Activated naive CD8-positive, alpha-beta T cell (primary cell): ENCODE measurements at regions not wholly inside any gene's neighbourhood (a gene's known extent, or its start where the extent isn't known, plus 50 kb on each side); places are given as distances from the start of the nearest gene placed in this dataset.

Source experiments
- H3K27ac Mint-ChIP-seq: one replicate; pipeline ENCODE4 v1.8.0; 2021; ENCODE audit warnings: mixed read lengths
- H3K27me3 Mint-ChIP-seq: one replicate; pipeline ENCODE4 v1.8.0; 2021; ENCODE audit warnings: mixed read lengths
- H3K36me3 Mint-ChIP-seq: one replicate; pipeline ENCODE4 v1.8.0; 2021; ENCODE audit warnings: mixed read lengths
- H3K4me1 Mint-ChIP-seq: one replicate; pipeline ENCODE4 v1.8.0; 2021; ENCODE audit warnings: low read depth, mixed read lengths
- H3K4me3 Mint-ChIP-seq: one replicate; pipeline ENCODE4 v1.8.0; 2021; ENCODE audit warnings: mild to moderate bottlenecking, mixed read lengths
- H3K9me3 Mint-ChIP-seq: one replicate; pipeline ENCODE4 v1.8.0; 2021; ENCODE audit warnings: low read depth, mixed read lengths

- Mint-ChIP-seq H3K4me3 (no peak overlapping the region), H3K27me3 (peaks cover 20% of the 10 kb centered on the region), H3K27ac (no peak overlapping the region), H3K9me3 (no peaks in the 10 kb centered on the region), H3K36me3 (no peaks in the 10 kb centered on the region), H3K4me1 (peaks cover 16% of the 10 kb centered on the region)
Observed at GRCh38 chr15:95303713-95304112, 1026.8 kb upstream of the NR2F2 start.

GRCh38 chr15:95304151-95304946 is 1026.2 kb upstream of the NR2F2 start:
- H3K36me3 Mint-ChIP-seq: no peaks in the 10 kb centered on the region
- no peaks in the 10 kb centered on the region for H3K9me3 Mint-ChIP-seq
- peaks cover 14% of the 10 kb centered on the region for H3K4me1 Mint-ChIP-seq
- no peak overlapping the region for H3K27ac Mint-ChIP-seq
- H3K27me3 Mint-ChIP-seq: peaks cover 20% of the 10 kb centered on the region
- no peak overlapping the region for H3K4me3 Mint-ChIP-seq

GRCh38 chr15:95304947-95305400 is 1025.5 kb upstream of the NR2F2 start:
- no peak overlapping the region for H3K27ac Mint-ChIP-seq
- no peaks in the 10 kb centered on the region for H3K36me3 Mint-ChIP-seq
- no peak overlapping the region for H3K4me3 Mint-ChIP-seq
- peaks cover 21% of the 10 kb centered on the region for H3K27me3 Mint-ChIP-seq
- H3K9me3 Mint-ChIP-seq: no peaks in the 10 kb centered on the region
- H3K4me1 Mint-ChIP-seq: peaks cover 14% of the 10 kb centered on the region

- Mint-ChIP-seq H3K27ac (no peak overlapping the region), H3K27me3 (peaks cover 18% of the 10 kb centered on the region), H3K4me1 (peaks cover 14% of the 10 kb centered on the region), H3K36me3 (no peaks in the 10 kb centered on the region), H3K9me3 (no peaks in the 10 kb centered on the region), H3K4me3 (no peak overlapping the region)
Observed at GRCh38 chr15:95307115-95307514, 1023.4 kb upstream of the NR2F2 start.

GRCh38 chr15:95319242-95319641 is 1011.3 kb upstream of the NR2F2 start:
- Mint-ChIP-seq H3K27me3 (peaks cover 19% of the 10 kb centered on the region), H3K36me3 (no peaks in the 10 kb centered on the region), H3K9me3 (no peaks in the 10 kb centered on the region), H3K4me3 (no peak overlapping the region), H3K4me1 (no peaks in the 10 kb centered on the region), H3K27ac (no peak overlapping the region)

- Mint-ChIP-seq H3K4me1 (peaks cover 2% of the 10 kb centered on the region), H3K27ac (no peak overlapping the region), H3K36me3 (no peaks in the 10 kb centered on the region), H3K27me3 (peaks cover 27% of the 10 kb centered on the region), H3K4me3 (no peak overlapping the region), H3K9me3 (no peaks in the 10 kb centered on the region)
Observed at GRCh38 chr15:95323796-95324195, 1006.7 kb upstream of the NR2F2 start.

- H3K36me3 Mint-ChIP-seq: no peaks in the 10 kb centered on the region
- H3K27me3 Mint-ChIP-seq: peaks cover 30% of the 10 kb centered on the region
- H3K9me3 Mint-ChIP-seq: no peaks in the 10 kb centered on the region
- H3K27ac Mint-ChIP-seq: no peak overlapping the region
- H3K4me3 Mint-ChIP-seq: no peak overlapping the region
- peaks cover 2% of the 10 kb centered on the region for H3K4me1 Mint-ChIP-seq
Observed at GRCh38 chr15:95324656-95325055, 1005.8 kb upstream of the NR2F2 start.

GRCh38 chr15:95325763-95326404 is 1004.6 kb upstream of the NR2F2 start:
- H3K4me1 Mint-ChIP-seq: peaks cover 2% of the 10 kb centered on the region
- H3K4me3 Mint-ChIP-seq: peak overlapping the region; percentile 24
- H3K27ac Mint-ChIP-seq: no peak overlapping the region
- no peaks in the 10 kb centered on the region for H3K36me3 Mint-ChIP-seq
- H3K9me3 Mint-ChIP-seq: no peaks in the 10 kb centered on the region
- peaks cover 27% of the 10 kb centered on the region for H3K27me3 Mint-ChIP-seq

GRCh38 chr15:95326431-95327182 is 1003.9 kb upstream of the NR2F2 start:
- peak overlapping the region; percentile 51 for H3K4me3 Mint-ChIP-seq
- peaks cover 2% of the 10 kb centered on the region for H3K4me1 Mint-ChIP-seq
- no peaks in the 10 kb centered on the region for H3K9me3 Mint-ChIP-seq
- H3K36me3 Mint-ChIP-seq: no peaks in the 10 kb centered on the region
- no peak overlapping the region for H3K27ac Mint-ChIP-seq
- peaks cover 24% of the 10 kb centered on the region for H3K27me3 Mint-ChIP-seq

GRCh38 chr15:95327183-95327525 is 1003.3 kb upstream of the NR2F2 start:
- Mint-ChIP-seq H3K27me3 (peaks cover 24% of the 10 kb centered on the region), H3K9me3 (no peaks in the 10 kb centered on the region), H3K4me1 (peaks cover 2% of the 10 kb centered on the region), H3K36me3 (no peaks in the 10 kb centered on the region), H3K27ac (no peak overlapping the region), H3K4me3 (peak overlapping the region; percentile 51)

GRCh38 chr15:95327661-95328060 is 1002.8 kb upstream of the NR2F2 start:
- Mint-ChIP-seq H3K27ac (no peak overlapping the region), H3K4me3 (no peak overlapping the region), H3K9me3 (no peaks in the 10 kb centered on the region), H3K36me3 (no peaks in the 10 kb centered on the region), H3K27me3 (peaks cover 28% of the 10 kb centered on the region), H3K4me1 (peaks cover 2% of the 10 kb centered on the region)

GRCh38 chr15:95328559-95328958 is 1001.9 kb upstream of the NR2F2 start:
- no peaks in the 10 kb centered on the region for H3K9me3 Mint-ChIP-seq
- no peaks in the 10 kb centered on the region for H3K36me3 Mint-ChIP-seq
- H3K4me1 Mint-ChIP-seq: peaks cover 2% of the 10 kb centered on the region
- H3K27ac Mint-ChIP-seq: no peak overlapping the region
- H3K27me3 Mint-ChIP-seq: peaks cover 31% of the 10 kb centered on the region
- H3K4me3 Mint-ChIP-seq: no peak overlapping the region

- Mint-ChIP-seq H3K4me3 (no peak overlapping the region), H3K27me3 (peaks cover 33% of the 10 kb centered on the region), H3K9me3 (no peaks in the 10 kb centered on the region), H3K36me3 (no peaks in the 10 kb centered on the region), H3K4me1 (peaks cover 2% of the 10 kb centered on the region), H3K27ac (no peak overlapping the region)
Observed at GRCh38 chr15:95329362-95329761, 1001.1 kb upstream of the NR2F2 start.

- H3K4me3 Mint-ChIP-seq: no peak overlapping the region
- H3K4me1 Mint-ChIP-seq: no peaks in the 10 kb centered on the region
- H3K27me3 Mint-ChIP-seq: peaks cover 12% of the 10 kb centered on the region
- no peaks in the 10 kb centered on the region for H3K36me3 Mint-ChIP-seq
- no peaks in the 10 kb centered on the region for H3K9me3 Mint-ChIP-seq
- H3K27ac Mint-ChIP-seq: no peak overlapping the region
Observed at GRCh38 chr15:95341686-95342085, 988.8 kb upstream of the NR2F2 start.

- Mint-ChIP-seq H3K36me3 (no peaks in the 10 kb centered on the region), H3K4me1 (no peaks in the 10 kb centered on the region), H3K4me3 (no peak overlapping the region), H3K27me3 (peaks cover 5% of the 10 kb centered on the region), H3K27ac (no peak overlapping the region), H3K9me3 (no peaks in the 10 kb centered on the region)
Observed at GRCh38 chr15:95345867-95346266, 984.6 kb upstream of the NR2F2 start.
